ENCODE measurements at regions not wholly inside any gene's neighbourhood (a gene's known extent, or its start where the extent isn't known, plus 50 kb on each side); places are given as distances from the start of the nearest gene placed in this dataset.

- DNase-seq (ENCODE audit: low spot score) = no peak
These were observed 897.2 kb upstream of the CDH2 start for GRCh38 chr18:29074147-29074546.

GRCh38 chr18:29071869-29072268 lies 894.9 kb upstream of the CDH2 start:
- DNase-seq (ENCODE audit: low spot score) = no peak

- DNase-seq (ENCODE audit: low spot score) = no peak
These were observed 886.4 kb upstream of the CDH2 start for GRCh38 chr18:29063346-29063745.

- no peak for DNase-seq (ENCODE audit: low spot score)
These were observed 886.0 kb upstream of the CDH2 start for GRCh38 chr18:29062921-29063320.

- no peak for DNase-seq (ENCODE audit: low spot score)
These were observed 883.4 kb upstream of the CDH2 start for GRCh38 chr18:29060349-29060748.

- DNase-seq (ENCODE audit: low spot score) = no peak
These were observed 880.8 kb upstream of the CDH2 start for GRCh38 chr18:29057703-29058102.

- no peak for DNase-seq (ENCODE audit: low spot score)
These were observed 879.9 kb upstream of the CDH2 start for GRCh38 chr18:29056800-29057199.

GRCh38 chr18:29041976-29042375 lies 865.0 kb upstream of the CDH2 start:
- DNase-seq (ENCODE audit: low spot score) = no peak

GRCh38 chr18:29034113-29034856 lies 857.4 kb upstream of the CDH2 start:
- DNase-seq (ENCODE audit: low spot score) = no peak

- no peak for DNase-seq (ENCODE audit: low spot score)
These were observed 851.6 kb upstream of the CDH2 start for GRCh38 chr18:29028560-29028959.

GRCh38 chr18:29018976-29019375 lies 842.0 kb upstream of the CDH2 start:
- DNase-seq (ENCODE audit: low spot score) = no peak

- DNase-seq (ENCODE audit: low spot score) = no peak
These were observed 836.0 kb upstream of the CDH2 start for GRCh38 chr18:29012883-29013465.

GRCh38 chr18:29012364-29012763 lies 835.4 kb upstream of the CDH2 start:
- DNase-seq (ENCODE audit: low spot score) = no peak

- DNase-seq (ENCODE audit: low spot score) = no peak
These were observed 832.4 kb upstream of the CDH2 start for GRCh38 chr18:29009250-29009803.

- DNase-seq (ENCODE audit: low spot score) = no peak
These were observed 831.9 kb upstream of the CDH2 start for GRCh38 chr18:29008809-29009208.

GRCh38 chr18:29007986-29008654 lies 831.2 kb upstream of the CDH2 start:
- DNase-seq (ENCODE audit: low spot score) = no peak

- no peak for DNase-seq (ENCODE audit: low spot score)
These were observed 828.0 kb upstream of the CDH2 start for GRCh38 chr18:29004921-29005320.

GRCh38 chr18:29003194-29003593 lies 826.3 kb upstream of the CDH2 start:
- no peak for DNase-seq (ENCODE audit: low spot score)

- DNase-seq (ENCODE audit: low spot score) = no peak
These were observed 825.8 kb upstream of the CDH2 start for GRCh38 chr18:29002747-29003146.

- DNase-seq (ENCODE audit: low spot score) = peak; percentile 36
These were observed 822.8 kb upstream of the CDH2 start for GRCh38 chr18:28999726-29000125.

GRCh38 chr18:28995319-28995718 lies 818.4 kb upstream of the CDH2 start:
- peak; percentile 3 for DNase-seq (ENCODE audit: low spot score)

GRCh38 chr18:28984731-28985130 lies 807.8 kb upstream of the CDH2 start:
- no peak for DNase-seq (ENCODE audit: low spot score)

GRCh38 chr18:28974504-28974903 lies 797.6 kb upstream of the CDH2 start:
- DNase-seq (ENCODE audit: low spot score) = no peak

Measured in GM03348 (cell line).